H1 (cell line): ENCODE measurements at regions not wholly inside any gene's neighbourhood (a gene's known extent, or its start where the extent isn't known, plus 50 kb on each side); places are given as distances from the start of the nearest gene placed in this dataset.

Experiments used
- CTCF ChIA-PET: fragments of 300-600 bp; sonication (Branson Sonifier 250); formaldehyde crosslinking; loops from one replicate; lab custom pipeline; 2021; ENCODE audit not compliant: partially characterized antibody; lab: Charles Lee
- POLR2A ChIA-PET: fragments of 300-600 bp; sonication (Branson Sonifier 250); formaldehyde crosslinking; loops from one replicate; lab custom pipeline; 2021; ENCODE audit warnings: inconsistent platforms; ENCODE audit not compliant: partially characterized antibody; lab: Charles Lee
- DNase-seq, 2 experiments: peaks; one replicate each; pipeline versions ENCODE4 v3.0.0 to v3.0.0-alpha.2; 2010 to 2022; ENCODE audit warnings: low spot score in 2 of 2, low read depth in 1 of 2, mixed read lengths in 1 of 2
- FAIRE-seq: peaks from 2 replicates; lab custom pipeline; 2011; peaks lifted over from hg19 to GRCh38; lab: Jason Lieb, UNC
- H2AFZ ChIP-seq: 2 replicates; pipeline ENCODE4 v1.8.1; 2012; ENCODE audit warnings: low read length, inconsistent platforms
- H2AK5ac ChIP-seq: 2 replicates; pipeline ENCODE4 v1.6.1; 2013; ENCODE audit warnings: low read depth, low read length
- H2BK120ac ChIP-seq: replicated peaks from 2 replicates; pipeline ENCODE3; 2013; ENCODE audit warnings: low read depth, low read length, inconsistent platforms
- H2BK12ac ChIP-seq: 2 replicates; pipeline ENCODE4 v1.6.1; 2013; ENCODE audit warnings: low read depth, low read length
- H2BK15ac ChIP-seq: 2 replicates; pipeline ENCODE4 v1.6.1; 2013; ENCODE audit warnings: low read length
- H2BK20ac ChIP-seq: 2 replicates; pipeline ENCODE4 v1.6.1; 2013; ENCODE audit warnings: low read length
- H2BK5ac ChIP-seq: 2 replicates; pipeline ENCODE4 v1.6.1; 2013; ENCODE audit warnings: low read depth, low read length
- H3K14ac ChIP-seq: 2 replicates; pipeline ENCODE4 v1.6.1; 2013; ENCODE audit warnings: inconsistent platforms; ENCODE audit not compliant: insufficient read length
- H3K18ac ChIP-seq: 2 replicates; pipeline ENCODE4 v1.6.1; 2013; ENCODE audit warnings: low read length; ENCODE audit errors: extremely low read depth
- H3K23ac ChIP-seq: 2 replicates; pipeline ENCODE4 v1.6.1; 2013; ENCODE audit warnings: inconsistent platforms; ENCODE audit not compliant: insufficient read length
- H3K23me2 ChIP-seq: 2 replicates; pipeline ENCODE4 v1.6.1; 2013; ENCODE audit warnings: low read depth, low read length
- H3K27ac ChIP-seq: 2 replicates; pipeline ENCODE4 v1.6.1; 2011; ENCODE audit warnings: low read depth, low read length, inconsistent platforms
- H3K27me3 ChIP-seq, 4 experiments: replicated peaks in 1 of 4; 1 replicate in 1 of 4; 2 replicates in 3 of 4; pipeline versions ENCODE4 v1.6.1 to v1.8.1; 2011 to 2013; ENCODE audit warnings: low read length in 3 of 4, mild to moderate bottlenecking in 3 of 4, inconsistent platforms in 2 of 4, mixed read lengths in 2 of 4, moderate library complexity in 1 of 4; ENCODE audit not compliant: control insufficient read depth in 3 of 4, insufficient read depth in 3 of 4; ENCODE audit errors: extremely low read depth in 1 of 4
- H3K36me3 ChIP-seq, 4 experiments: 2 replicates each; pipeline versions ENCODE4 v1.6.1 to v1.8.1; 2011 to 2013; ENCODE audit warnings: mild to moderate bottlenecking in 4 of 4, low read length in 3 of 4, moderate library complexity in 2 of 4, control low read depth in 1 of 4, inconsistent platforms in 1 of 4; ENCODE audit not compliant: insufficient read depth in 4 of 4, control insufficient read depth in 2 of 4
- H3K4ac ChIP-seq: replicated peaks from 2 replicates; pipeline ENCODE3; 2013; ENCODE audit warnings: low read length, low read depth, mixed read lengths, inconsistent platforms; ENCODE audit not compliant: insufficient read length
- H3K4me1 ChIP-seq, 4 experiments: replicated peaks in 1 of 4; 1 replicate in 1 of 4; 2 replicates in 3 of 4; pipeline versions ENCODE4 v1.6.1 to v1.8.1; 2011 to 2013; ENCODE audit warnings: low read length in 3 of 4, inconsistent platforms in 2 of 4, mixed read lengths in 1 of 4; ENCODE audit not compliant: insufficient read depth in 4 of 4, control insufficient read depth in 3 of 4
- H3K4me2 ChIP-seq, 2 experiments: 2 replicates each; pipeline versions ENCODE4 v1.6.1 to v1.8.1; 2011 to 2013; ENCODE audit warnings: low read depth in 2 of 2, low read length in 2 of 2, control low read depth in 1 of 2, inconsistent platforms in 1 of 2, mild to moderate bottlenecking in 1 of 2; ENCODE audit not compliant: insufficient read depth in 1 of 2
- H3K4me3 ChIP-seq, 4 experiments: fragments of 200-600, 300-600 bp in 1 of 4; sonication (generic), shearing (Covaris generic), sonication (Bioruptor Twin) in 1 of 4; 2 replicates each; pipeline versions ENCODE4 v1.5.1 to v1.8.1; 2011 to 2016; ENCODE audit warnings: low read length in 4 of 4, low read depth in 3 of 4, control low read depth in 2 of 4, inconsistent platforms in 2 of 4, mild to moderate bottlenecking in 2 of 4, mixed read lengths in 1 of 4, moderate library complexity in 1 of 4; ENCODE audit not compliant: insufficient read depth in 2 of 4; ENCODE audit errors: extremely low read depth in 1 of 4
- H3K56ac ChIP-seq: replicated peaks from 2 replicates; pipeline ENCODE3; 2013; ENCODE audit warnings: low read depth, mild to moderate bottlenecking, mixed read lengths, low read length, inconsistent platforms; ENCODE audit not compliant: insufficient read length
- H3K79me1 ChIP-seq: 2 replicates; pipeline ENCODE4 v1.6.1; 2013; ENCODE audit warnings: low read depth, low read length, control low read depth
- H3K79me2 ChIP-seq, 2 experiments: 2 replicates each; pipeline versions ENCODE4 v1.6.1 to v1.8.1; 2012 to 2013; ENCODE audit warnings: low read length in 2 of 2, mild to moderate bottlenecking in 2 of 2, inconsistent platforms in 1 of 2; ENCODE audit not compliant: insufficient read depth in 2 of 2, control insufficient read depth in 1 of 2
- H3K9ac ChIP-seq, 4 experiments: replicated peaks in 1 of 4; 1 replicate in 1 of 4; 2 replicates in 3 of 4; pipeline versions ENCODE4 v1.6.1 to v1.8.1; 2011 to 2013; ENCODE audit warnings: low read depth in 3 of 4, low read length in 3 of 4, control low read depth in 2 of 4, mild to moderate bottlenecking in 2 of 4, moderate library complexity in 2 of 4, inconsistent platforms in 1 of 4; ENCODE audit errors: extremely low read depth in 1 of 4
- H3K9me3 ChIP-seq, 2 experiments: 2 replicates each; pipeline versions ENCODE4 v1.6.1 to v1.8.1; 2012 to 2013; ENCODE audit warnings: mild to moderate bottlenecking in 2 of 2, moderate library complexity in 2 of 2, control low read depth in 1 of 2, inconsistent platforms in 1 of 2, low read depth in 1 of 2, low read length in 1 of 2, mixed read lengths in 1 of 2; ENCODE audit not compliant: insufficient read depth in 2 of 2
- H4K20me1 ChIP-seq, 2 experiments: replicated peaks in 1 of 2; 2 replicates each; pipeline versions ENCODE3 to v1.8.1; 2011 to 2013; ENCODE audit warnings: inconsistent platforms in 2 of 2, low read length in 2 of 2, mild to moderate bottlenecking in 1 of 2; ENCODE audit not compliant: insufficient read depth in 2 of 2, control insufficient read depth in 1 of 2
- H4K5ac ChIP-seq: 2 replicates; pipeline ENCODE4 v1.6.1; 2013; ENCODE audit warnings: low read length, low read depth, mixed read lengths, inconsistent platforms; ENCODE audit not compliant: insufficient read length
- H4K8ac ChIP-seq: 2 replicates; pipeline ENCODE4 v1.8.0; 2013; ENCODE audit warnings: mild to moderate bottlenecking, moderate library complexity, low read length, inconsistent platforms; ENCODE audit not compliant: insufficient read depth; ENCODE audit errors: extremely low read depth
- H4K91ac ChIP-seq: replicated peaks from 2 replicates; pipeline ENCODE3; 2013; ENCODE audit warnings: low read length, mixed read lengths, inconsistent platforms; ENCODE audit not compliant: insufficient read length
- BCL11A ChIP-seq, 2 experiments: IDR thresholded peaks; one replicate each; pipeline ENCODE4 v1.6.1; 2011; ENCODE audit warnings: low read depth in 2 of 2, low read length in 2 of 2, mild to moderate bottlenecking in 2 of 2
- PHF8 ChIP-seq: fragments of 200-600 bp; sonication (generic); conservative IDR thresholded peaks from 2 replicates; pipeline ENCODE4 v1.7.1; 2012; ENCODE audit warnings: low read depth, mild to moderate bottlenecking, inconsistent platforms, low read length, moderate library complexity
- POU5F1 ChIP-seq: IDR thresholded peaks from 2 replicates; pipeline ENCODE4 v1.6.1; 2011; ENCODE audit warnings: low read depth, mild to moderate bottlenecking, low read length, moderate library complexity
- SRF ChIP-seq: IDR thresholded peaks from 2 replicates; pipeline ENCODE4 v1.6.1; 2011; ENCODE audit warnings: mild to moderate bottlenecking, low read depth, low read length, moderate library complexity

GRCh38 chr3:109864452-109864851 lies 527.1 kb upstream of the DPPA4 start (continued):
- TF ChIP-seq SRF (no peak), BCL11A (IDR thresholded peaks at IDR 0.05; ENCODE audit: low read depth in 2 of 2, low read length in 2 of 2) (no peak)

DNA sequence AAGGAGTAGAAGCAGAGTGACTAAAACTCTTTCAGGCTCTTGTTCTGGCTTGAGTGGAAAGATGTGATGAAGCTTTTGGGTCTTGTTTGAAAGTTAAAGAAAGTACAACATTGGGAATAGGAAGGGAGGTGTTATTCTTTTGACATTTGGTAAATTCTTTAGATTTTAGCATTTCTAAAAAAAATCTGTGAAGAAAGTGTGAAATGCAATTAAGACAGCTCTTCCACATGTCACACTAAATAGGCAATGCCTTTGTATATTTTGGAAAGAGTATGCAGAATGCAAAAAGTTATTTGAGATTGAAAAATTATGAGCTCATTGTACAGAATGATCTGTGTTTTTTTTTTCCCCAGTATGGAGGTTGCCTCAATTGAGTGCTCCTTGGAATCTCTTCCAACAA lies 532.2 kb upstream of the DPPA4 start:
- no peak overlapping the region for H3K4ac ChIP-seq
- H2BK5ac ChIP-seq = no peak overlapping the region
- H3K14ac ChIP-seq = no peak overlapping the region
- H3K56ac ChIP-seq = no peak overlapping the region
- DNase-seq = no peak
- H3K23me2 ChIP-seq = no peaks in the 10 kb centered on the region
- H4K8ac ChIP-seq = no peak overlapping the region
- H3K4me2 ChIP-seq = no peak overlapping the region
- H2BK20ac ChIP-seq = no peak overlapping the region
- no peak overlapping the region for H4K5ac ChIP-seq
- H3K18ac ChIP-seq = no peak overlapping the region
- H3K27me3 ChIP-seq = no peaks in the 10 kb centered on the region
- H3K4me3 ChIP-seq = no peak overlapping the region
- ChIA-PET CTCF (interaction anchor here (1.1 to 1.8 kb wide), 2 partner anchors 12 to 66 kb away, joined by 3 to 5 read pairs; no protein-coding TSS in a partner anchor), POLR2A (no interaction called here)
- no peaks in the 10 kb centered on the region for H3K36me3 ChIP-seq
- no peaks in the 10 kb centered on the region for H3K4me1 ChIP-seq
- FAIRE-seq = no peak
- no peak overlapping the region for H3K9ac ChIP-seq
- no peak overlapping the region for H2AK5ac ChIP-seq
- no peak overlapping the region for H2BK12ac ChIP-seq
- no peak overlapping the region for H2BK15ac ChIP-seq
- H3K27ac ChIP-seq = no peak overlapping the region
- H2AFZ ChIP-seq = no peak overlapping the region; the same call in 1 of the 2 replicates
- H3K23ac ChIP-seq = no peak overlapping the region
- no peak overlapping the region for H2BK120ac ChIP-seq
- TF ChIP-seq PHF8 = no peak
- no peak for TF ChIP-seq POU5F1
- H4K20me1 ChIP-seq = no peaks in the 10 kb centered on the region
- H4K91ac ChIP-seq = no peak overlapping the region
- H3K9me3 ChIP-seq = no peaks in the 10 kb centered on the region
- no peaks in the 10 kb centered on the region for H3K79me2 ChIP-seq
- H3K79me1 ChIP-seq = no peaks in the 10 kb centered on the region
